GOT3 (cell line): ENCODE measurements at regions not wholly inside any gene's neighbourhood (a gene's known extent, or its start where the extent isn't known, plus 50 kb on each side); places are given as distances from the start of the nearest gene placed in this dataset.

ENCODE experiments used
- DNase-seq: peaks from one replicate; lab custom pipeline; 2025; ENCODE audit warnings: mixed read lengths; lab: John Stamatoyannopoulos, UW

DNA sequence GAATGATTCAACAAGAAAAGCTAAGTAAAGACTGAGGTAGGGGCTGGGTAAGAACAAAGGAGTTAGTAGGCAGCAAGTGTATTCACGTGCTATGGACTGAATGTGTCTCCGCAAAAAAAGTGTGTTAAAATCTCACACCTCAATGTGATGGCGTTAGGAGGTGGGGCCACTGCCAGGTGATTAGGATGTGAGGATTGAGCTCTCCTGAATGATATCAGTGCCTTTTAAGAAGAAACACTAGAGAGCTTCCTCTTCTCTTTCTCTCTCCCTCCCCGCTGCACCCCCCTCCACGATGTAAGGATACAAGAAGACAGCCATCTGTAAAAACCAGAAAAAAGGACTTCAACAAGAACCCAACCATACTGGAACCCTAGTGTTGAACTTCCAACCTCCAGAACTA lies 396.1 kb upstream of the PLXNA2 start:
- DNase-seq, result no peak

DNA sequence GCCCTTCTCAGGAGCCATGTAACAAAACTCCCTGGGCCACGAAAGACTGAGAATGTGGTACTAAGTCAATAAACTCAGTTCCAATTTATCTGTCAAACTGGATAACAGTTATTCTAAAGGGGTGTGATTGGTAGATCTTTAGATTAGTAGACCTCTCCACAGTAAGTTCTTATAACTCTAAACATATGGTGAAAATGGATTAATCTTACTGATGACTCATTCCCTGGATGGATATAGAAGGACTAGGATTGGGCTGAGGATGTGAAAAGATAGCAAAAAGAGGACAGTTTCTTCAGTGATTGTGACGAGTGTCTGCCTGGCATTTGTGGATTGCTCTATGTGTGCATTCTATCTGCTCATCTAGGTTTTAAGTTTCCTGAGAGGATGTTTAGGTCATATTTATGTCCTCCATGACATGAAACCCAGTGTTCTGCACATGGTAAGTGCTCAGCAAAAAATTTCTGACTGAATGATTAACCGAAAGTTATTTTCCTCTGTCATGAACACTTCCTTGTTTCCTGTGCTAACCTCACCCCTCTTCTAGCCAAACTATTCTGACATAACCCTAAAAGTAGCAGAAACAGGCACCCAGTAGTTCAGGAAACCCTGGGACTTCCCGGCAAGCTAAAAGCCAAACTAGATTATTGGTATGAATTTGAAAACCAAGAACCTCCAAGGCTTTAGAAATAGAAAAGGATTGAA lies 397.5 kb upstream of the PLXNA2 start:
- no peak for DNase-seq

DNA sequence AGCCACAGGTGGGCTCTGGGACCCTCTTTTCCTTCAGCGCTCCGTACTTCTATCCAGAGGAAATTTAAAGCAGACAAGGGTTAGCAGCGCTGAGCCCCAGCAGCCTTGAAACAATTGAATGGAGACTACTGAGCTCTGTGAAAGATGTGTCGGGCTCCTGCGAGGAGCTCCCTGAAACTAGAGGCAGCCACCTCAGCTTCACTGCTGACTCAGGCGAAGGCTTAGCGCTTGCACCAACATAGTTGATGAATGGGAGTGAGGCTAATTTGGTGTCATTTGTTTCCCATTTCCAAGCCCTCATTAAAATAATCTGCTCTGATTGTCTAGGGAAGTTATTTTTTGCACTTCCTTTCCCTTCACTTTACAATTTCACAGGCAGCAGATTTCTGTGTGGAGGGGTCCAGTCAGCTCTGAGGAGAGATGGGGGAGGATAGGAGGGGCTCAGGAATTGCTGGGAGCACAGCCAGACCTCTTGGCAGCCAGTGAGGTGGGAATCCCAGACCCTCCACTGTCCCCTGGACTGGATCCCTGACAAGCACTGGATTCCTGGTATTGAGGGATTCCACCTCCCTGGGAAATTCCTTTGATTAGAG lies 398.9 kb upstream of the PLXNA2 start:
- no peak for DNase-seq

DNA sequence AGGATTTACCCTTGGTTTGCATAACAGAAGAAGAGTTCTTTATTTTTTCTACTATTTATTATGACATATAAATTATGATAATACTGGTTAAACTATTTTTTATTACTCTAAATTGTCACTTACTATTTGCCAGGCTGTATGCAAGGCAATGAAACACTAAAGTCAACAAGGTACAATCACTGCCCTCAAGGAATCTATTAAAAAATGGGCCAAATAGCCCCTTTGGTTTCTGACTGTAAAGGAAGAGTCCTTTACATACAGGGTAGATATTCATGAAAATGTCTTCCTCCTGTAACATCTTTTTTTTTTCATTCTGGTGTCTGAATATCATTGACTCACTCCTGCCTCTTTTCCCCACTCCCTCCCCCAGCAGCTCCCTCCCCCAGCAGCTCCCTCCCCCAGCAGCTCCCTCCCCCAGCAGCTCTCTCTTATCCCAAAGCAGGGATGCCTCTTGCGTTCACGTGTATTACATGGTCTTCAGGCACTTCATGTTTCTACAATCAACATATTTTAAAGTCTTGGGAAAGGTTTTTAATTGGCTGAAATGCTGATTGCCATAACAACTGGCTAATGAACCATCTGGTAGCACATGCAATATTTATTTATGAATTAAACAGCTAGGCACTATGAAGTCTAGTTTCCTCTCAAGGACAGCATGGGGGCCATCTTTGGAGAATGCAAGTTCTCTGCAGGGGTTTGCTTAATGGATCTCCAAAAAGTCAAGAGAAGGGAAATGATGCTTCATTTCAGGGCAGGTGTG lies 400.4 kb upstream of the PLXNA2 start:
- no peak for DNase-seq

DNA sequence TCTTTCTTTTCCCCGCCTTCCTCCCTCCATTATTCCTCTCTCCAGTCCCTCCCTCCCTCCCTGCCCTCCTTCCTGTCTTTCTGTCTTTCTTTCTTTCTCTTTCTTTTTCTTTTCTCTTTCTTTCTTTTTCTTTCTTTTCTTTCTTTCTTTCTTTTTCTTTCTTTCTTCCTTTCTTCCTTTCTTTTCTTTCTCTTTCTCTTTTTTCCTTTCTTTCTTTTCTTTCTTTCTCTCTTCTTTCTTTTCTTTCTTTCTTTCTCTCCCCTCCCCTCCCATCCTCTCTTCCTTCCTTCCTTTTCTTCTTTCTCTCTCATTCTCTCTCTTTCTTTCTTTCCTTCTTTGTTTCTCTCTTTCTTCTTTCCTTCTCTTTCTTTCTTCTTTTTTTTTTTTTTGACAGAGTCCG lies 402.2 kb upstream of the PLXNA2 start:
- no peak for DNase-seq

DNA sequence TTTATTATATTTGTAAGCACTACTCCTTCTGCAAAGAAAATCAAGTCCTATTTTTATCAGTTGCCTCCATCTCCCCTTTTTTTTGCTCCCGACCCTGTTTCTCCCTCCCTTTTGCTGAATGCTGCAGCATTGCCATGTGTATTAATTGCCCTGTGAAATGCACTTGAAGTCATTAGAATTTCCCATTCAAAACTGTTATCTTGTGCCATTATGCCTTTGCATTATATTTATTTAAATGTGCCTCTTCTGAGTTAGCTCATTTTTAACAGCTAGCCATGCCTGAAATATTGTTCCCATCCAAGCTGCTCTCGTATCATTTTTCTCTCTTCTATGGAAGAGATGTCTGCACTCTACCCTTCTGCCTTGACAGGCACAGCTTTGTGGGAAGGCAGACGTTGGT lies 404.0 kb upstream of the PLXNA2 start:
- DNase-seq, result no peak

DNA sequence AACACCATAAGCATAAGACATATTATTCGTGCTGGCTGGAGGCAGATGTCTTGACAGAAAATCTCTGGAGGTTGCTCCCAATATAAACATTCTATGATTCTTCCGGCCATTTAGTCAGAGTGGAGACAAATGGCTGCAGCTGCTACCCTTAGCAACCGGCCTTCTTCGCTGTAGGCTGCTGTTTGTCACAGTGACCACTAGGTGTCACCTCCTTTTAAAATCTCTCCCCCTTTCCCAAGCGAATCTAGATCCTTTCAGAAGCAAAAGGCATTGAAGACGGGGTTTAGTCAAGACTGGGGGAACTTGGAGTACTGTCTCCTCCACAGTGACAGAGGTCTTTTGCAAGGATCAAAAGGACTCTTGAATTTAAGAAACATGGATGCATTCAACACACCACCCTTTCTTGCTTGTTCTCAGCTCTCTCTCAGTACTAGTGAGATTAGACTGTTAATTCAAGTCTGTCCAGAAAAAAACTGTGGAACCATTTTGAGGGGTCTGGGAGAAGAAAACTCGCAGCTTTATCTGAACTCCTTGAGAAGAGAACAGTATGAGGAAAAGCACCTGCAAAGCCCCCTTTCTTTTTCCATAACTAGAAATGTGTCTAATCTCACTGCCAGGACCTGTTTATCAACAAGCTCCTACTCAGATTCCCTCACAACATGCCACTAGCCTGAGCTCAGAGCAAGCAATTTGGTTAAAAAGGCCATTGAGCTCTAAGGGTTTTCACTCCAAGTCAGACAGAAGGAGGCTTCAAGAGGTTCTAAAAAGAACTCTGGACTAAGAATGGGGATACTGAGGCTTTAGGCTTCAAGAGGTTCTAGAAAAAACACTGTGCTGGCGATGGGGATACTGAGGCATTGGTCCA lies 408.3 kb upstream of the PLXNA2 start:
- peak; percentile 21 for DNase-seq

DNA sequence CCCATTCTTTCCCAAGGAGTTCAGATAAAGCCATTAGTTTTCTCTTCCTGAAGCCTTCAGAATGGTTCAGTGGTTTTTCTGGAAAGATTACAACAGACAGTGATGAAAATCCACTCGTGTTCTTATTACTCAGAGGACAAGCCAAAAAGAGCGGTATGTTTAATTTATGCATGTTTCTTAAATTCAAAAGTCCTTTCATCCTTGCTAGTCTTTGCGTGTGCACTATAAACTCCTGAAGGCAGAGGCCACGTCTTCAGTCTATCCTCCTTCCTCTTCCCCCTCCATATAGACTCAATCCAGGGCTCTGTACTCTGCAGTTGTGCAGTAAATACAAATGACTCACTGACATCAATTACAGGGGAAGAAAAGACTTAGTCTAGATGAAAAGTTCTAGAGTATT lies 409.2 kb upstream of the PLXNA2 start:
- DNase-seq, result no peak

DNA sequence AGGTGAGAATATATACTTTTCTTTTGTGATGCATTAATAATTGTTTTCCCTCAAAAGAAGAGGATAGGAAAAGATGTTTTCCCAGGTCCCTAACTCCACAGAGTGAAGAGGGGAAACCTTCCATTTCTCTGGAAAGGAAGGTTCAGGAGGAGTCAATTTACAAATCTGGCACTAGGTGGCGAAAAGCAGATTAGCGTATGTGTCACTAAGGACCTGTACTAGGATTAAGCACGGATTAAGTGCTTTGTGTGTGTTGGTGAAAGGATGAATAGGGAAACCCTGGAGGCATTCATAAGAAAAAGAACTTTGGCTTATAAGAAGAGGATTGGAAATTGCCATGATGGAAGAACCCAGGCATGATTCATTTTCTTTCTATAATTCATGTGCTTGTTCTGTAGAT lies 410.1 kb upstream of the PLXNA2 start:
- DNase-seq, result no peak

DNA sequence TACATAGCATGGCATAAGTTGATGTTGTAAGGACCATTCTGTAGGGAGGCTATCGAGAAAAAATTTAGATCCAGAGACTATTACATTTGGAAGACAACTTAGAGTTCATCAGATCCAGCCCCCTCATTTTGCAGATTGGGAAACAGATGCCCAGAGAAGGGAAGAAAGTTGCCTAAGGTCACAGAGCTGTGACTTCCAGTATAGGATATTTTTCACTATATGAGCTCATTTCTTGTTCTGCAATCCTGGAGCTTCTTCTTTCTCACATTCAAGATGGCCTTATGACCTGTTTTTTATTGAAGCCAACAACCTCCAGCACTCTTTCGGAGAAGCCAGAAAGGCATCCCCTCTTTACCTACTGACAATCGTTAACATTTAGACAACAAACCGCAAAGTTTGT lies 421.8 kb upstream of the PLXNA2 start:
- DNase-seq, result no peak

DNA sequence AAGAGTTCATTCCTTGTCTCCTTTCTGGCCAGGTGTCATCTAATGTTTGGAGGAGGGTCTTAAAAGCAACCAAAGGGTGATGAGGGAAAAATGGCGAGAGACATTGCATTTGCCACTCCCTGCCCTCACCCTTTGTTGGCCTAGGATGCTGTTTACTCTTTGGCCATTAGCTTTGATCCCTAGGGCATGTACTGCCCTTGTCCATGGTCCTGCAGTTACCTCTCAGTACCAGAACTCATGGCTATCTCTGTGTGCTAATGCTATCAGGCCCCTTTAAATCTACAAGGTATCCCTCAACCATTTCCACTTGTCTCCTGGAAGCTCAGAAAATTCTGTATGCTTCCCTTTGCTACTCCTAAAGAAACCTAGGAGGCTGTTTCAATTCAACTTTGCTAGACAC lies 424.8 kb upstream of the PLXNA2 start:
- DNase-seq, result no peak

DNA sequence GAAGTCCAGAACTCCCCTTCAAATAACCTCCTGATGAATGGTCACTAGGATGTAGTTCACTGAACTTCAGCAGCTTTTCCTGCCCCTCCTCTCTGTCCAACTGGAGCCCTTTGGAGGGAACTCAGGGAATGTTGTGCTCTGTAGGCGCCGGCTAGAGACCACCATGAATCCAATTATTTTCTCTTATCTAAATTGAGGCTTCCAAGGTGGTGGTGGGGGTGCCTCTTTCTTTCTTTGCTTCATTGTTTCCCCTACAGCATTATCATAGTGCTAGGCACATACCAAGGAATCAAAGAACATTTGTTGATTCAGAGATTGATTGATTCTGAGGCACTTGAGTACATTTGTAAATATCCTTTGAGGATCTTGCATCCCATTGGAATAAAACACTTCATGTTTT lies 426.6 kb upstream of the PLXNA2 start:
- DNase-seq, result no peak

DNA sequence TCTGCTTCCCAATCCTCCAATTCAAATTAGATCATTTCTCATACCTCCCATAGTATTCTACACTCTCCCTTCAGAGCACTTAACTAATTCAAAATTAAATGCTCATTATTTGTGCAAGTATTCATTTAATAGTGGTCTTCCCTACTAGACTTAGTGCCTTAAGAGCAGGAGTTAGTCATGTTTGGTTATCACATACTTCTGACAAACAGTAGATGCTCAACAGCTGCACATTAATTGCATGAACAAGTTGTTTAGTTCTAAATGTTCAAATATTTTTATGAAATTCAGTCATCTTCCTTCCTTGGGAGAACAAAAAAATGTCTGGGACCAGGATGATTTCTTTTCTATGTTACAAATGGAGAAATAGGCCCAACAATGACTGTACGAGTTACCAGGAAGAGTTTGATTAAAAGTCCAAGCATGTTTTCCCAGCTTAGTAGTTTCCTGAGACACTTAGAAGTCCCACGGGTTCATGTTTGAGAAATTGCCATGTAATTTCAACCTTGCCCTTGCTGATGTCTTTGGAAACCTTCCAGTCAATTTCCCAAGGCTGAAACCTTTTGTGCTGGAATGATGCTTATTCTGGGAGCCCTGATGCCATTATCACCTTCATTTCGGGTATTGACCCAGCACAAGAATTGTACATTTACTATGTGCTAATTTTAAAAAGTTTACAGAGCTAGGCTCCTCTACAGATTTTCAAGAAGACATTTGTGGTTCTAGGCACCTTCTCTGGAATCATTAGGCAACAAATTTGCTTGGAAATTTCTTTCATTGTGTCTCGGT lies 437.9 kb upstream of the PLXNA2 start:
- no peak for DNase-seq

DNA sequence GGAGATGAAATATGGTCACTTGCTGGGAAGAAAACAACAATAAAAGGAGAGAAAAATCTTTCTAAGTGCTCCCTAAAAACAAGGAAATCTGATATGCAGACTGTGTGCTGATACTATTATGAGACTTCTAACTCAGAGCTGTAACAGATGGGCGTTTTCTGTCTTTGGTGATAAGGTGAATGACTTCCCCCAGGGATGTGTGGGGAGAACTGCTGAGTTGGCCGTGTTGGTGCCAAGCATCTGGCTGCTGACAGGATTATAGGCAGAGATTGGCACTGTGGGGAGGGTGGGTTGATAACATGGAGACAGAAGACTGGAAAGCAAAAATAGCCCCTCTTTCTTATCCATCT lies 438.5 kb upstream of the PLXNA2 start:
- no peak for DNase-seq

DNA sequence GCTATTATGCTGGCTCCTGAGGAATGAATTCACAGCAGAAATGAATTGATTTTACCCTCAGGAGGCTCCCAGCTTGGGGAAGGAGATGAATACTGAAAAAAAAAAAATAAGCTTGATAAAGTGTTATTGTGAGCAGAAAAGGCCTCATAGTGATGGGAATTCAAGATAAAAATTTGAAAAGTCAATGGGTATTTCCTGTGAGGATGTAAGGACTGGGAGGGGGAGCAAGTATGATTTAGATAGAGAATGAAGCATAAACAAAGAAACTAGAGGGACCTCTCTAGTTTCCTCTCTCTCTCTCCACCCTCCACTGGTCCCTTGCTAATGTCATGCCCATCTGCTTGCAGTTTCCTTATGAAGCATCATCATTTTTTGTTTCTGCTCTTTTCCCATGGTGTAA lies 439.0 kb upstream of the PLXNA2 start:
- DNase-seq, result no peak

DNA sequence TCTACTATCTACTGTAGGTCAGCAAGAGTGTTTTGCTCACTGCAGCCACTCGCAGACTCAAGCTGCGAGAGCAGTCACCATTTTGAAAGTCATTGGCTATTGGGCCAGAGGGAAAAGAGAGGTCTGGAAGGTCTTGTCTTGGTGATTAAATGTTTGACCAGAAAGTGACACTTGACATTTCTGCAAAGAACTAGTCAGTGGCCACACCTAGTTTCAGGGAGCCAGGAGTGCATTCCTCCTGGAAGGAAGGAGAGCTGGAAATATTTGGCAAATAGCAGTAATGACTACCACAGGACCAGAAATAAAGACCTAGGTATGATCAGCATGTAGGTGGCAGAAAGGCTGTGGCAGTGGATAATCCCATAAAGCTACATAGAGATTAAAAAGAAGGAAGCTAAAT lies 440.0 kb upstream of the PLXNA2 start:
- no peak for DNase-seq

DNA sequence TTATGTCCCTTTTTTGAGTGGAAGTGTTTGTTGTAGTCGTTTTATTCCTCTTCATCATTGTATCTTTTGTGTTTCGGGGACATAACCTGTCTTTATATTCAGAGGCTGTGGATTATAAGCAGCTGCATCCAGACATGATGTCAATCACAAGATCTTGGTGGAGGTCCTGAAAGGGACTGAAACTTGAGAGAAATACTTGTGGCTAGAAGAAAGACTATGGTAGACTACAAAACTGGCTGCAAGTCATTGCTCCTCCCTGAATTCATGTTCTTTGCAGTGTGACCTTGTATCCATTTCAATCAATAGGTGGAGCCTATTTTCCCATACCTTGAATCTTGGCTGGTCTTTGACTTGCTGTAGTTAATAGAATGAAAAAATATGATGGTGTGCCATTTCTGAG lies 442.4 kb upstream of the PLXNA2 start:
- DNase-seq, result no peak

DNA sequence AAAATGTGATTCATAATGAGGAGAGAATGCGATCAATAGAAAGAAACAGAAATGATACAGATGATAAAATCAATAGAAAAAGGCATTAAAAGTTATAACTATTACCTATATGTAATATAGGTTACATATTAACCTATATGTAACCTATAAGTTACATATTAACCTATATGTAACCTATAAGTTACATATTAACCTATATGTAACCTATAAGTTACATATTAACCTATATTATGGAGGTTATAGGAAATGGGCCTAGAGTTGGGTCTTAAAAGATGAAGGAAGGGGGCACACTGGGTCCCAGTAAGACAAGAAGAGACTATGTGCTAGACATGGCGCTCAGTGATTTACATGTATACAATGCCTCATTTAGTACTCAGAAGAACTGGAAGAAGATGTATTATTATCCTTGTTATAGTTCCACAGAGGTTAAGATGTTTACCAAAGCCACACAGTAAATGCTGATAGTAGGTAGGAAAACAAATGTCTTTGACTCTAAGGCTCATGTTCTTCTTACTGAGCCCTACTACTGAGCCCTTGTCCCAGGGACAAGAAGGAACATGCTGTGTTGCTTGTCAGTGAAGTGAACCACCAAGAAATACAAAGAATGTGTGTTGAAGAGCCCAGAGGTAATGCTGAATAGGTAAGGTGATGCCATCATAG lies 444.6 kb upstream of the PLXNA2 start:
- no peak for DNase-seq

DNA sequence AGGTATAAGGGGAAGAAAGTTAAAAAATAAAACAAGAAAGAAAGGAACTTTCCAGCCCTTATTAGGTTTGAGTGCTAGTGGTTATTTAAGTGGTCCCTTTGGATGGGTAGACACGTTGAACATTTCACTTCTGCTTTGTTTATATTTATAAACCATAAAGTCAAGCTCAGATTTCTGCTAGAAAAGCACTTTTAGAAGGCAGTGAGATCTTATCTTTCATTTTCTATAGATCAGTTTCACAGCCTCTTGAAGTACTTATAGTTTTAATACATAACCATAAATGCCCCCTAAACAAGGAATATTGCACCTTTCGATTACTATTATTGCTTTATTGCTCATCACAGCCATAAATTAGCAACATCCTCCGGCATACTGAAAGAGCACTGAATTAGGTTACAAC lies 446.8 kb upstream of the PLXNA2 start:
- DNase-seq, result no peak

DNA sequence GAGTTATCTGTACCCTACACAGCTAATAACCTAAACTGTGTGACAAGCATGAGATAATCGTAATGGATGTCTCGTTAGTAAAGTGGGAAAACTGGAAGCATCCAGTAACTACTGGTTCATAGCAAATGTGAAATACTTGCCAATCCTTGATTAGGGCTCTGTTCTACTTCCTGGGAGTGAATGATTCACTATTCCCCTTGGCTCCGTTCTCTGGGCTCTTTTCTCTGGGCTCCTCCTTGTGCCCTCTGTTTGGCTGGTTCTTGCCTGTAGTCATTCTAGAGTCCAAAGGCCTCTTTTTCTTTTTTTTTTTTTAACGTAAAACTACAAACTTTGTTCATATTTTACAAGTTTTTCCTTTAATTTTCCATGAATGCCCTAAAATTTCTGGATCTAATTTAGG lies 465.8 kb upstream of the PLXNA2 start:
- DNase-seq, result no peak

DNA sequence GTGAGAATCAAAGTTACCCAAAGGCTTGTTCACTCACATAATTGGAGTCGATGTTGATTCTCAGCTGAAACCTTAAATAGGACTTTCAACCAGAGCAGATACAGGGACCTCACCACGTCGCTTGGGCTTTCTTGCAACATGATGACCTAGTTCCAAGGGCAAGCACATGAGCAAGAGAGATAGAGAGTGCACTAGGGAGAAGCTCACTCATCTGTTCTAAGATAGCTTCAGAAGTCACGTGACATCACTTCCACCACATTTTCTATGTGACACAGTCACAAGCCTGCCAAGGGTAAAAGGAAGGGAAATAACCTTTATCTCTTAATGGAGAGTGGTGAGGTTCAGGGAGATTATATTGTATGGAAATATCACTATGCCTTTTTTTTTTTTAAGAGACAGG lies 470.1 kb upstream of the PLXNA2 start:
- no peak for DNase-seq
